Tibial nerve (tissue), 4 donors: ENCODE measurements at regions not wholly inside any gene's neighbourhood (a gene's known extent, or its start where the extent isn't known, plus 50 kb on each side); places are given as distances from the start of the nearest gene placed in this dataset.
A peak's percentile ranks its signal among the peaks of the same experiment; 100 is the strongest.
"Not testable (repeated sequence)": the region's sequence is repeated elsewhere in the genome, so short reads cannot be mapped to it uniquely, and the experiment has no call there.

Experiments
- DNase-seq, 2 donors: peaks; one replicate each; pipeline ENCODE4 v3.0.0-alpha.2; 2019; ENCODE audit warnings: low spot score in 2 of 2
- H3K27ac ChIP-seq, 4 donors: fragments of 200-600 bp; sonication (generic) in 3 of 4; one replicate each; pipeline ENCODE4 v1.5.1; 2017 to 2019; ENCODE audit warnings: mild to moderate bottlenecking in 1 of 4
- H3K27me3 ChIP-seq, 2 donors: fragments of 200-600 bp; sonication (generic) in 1 of 2; one replicate each; pipeline versions ENCODE4 v1.5.1 to v1.6.0; 2017 to 2019
- H3K36me3 ChIP-seq, 3 donors: fragments of 200-600 bp; sonication (generic); one replicate each; pipeline ENCODE4 v1.5.1; 2018 to 2019
- H3K4me1 ChIP-seq, 4 donors: fragments of 200-600 bp; sonication (generic) in 3 of 4; one replicate each; pipeline ENCODE4 v1.5.1; 2017 to 2019
- H3K4me3 ChIP-seq, 4 donors: fragments of 200-600 bp; sonication (generic) in 3 of 4; one replicate each; pipeline ENCODE4 v1.5.1; 2017 to 2019; ENCODE audit warnings: mild to moderate bottlenecking in 1 of 4, moderate library complexity in 1 of 4
- H3K9me3 ChIP-seq, 4 donors: fragments of 200-600 bp; sonication (generic) in 3 of 4; one replicate each; pipeline ENCODE4 v1.5.1; 2017 to 2019
- EP300 ChIP-seq, 2 donors: sonication (generic); formaldehyde crosslinking; IDR thresholded peaks; one replicate each; pipeline ENCODE4 v1.6.1; 2017; ENCODE audit warnings: antibody characterized with exemption in 2 of 2, mild to moderate bottlenecking in 1 of 2
- POLR2A ChIP-seq, 2 donors: fragments of 450-650 bp; IDR thresholded peaks; one replicate each; pipeline ENCODE4 v1.6.1; 2017; ENCODE audit warnings: antibody characterized with exemption in 2 of 2, mild to moderate bottlenecking in 2 of 2, moderate library complexity in 2 of 2
- WGBS, 2 donors: methylation state at CpG; one replicate each; pipeline ENCODE4 v1.1.5; 2018; 5-methylcytosine and 5-hydroxymethylcytosine counted together
- TF ChIP-seq, protein P1 (sequence below), 5 experiments: fragments of 200-600 bp in 3 of 5; fragments of 450-650 bp in 2 of 5; sonication (generic) in 3 of 5; IDR thresholded peaks; one replicate each; pipeline ENCODE4 v1.5.1; 2016 to 2019; ENCODE audit warnings: antibody characterized with exemption in 5 of 5, mild to moderate bottlenecking in 3 of 5, moderate library complexity in 2 of 5

DNA sequence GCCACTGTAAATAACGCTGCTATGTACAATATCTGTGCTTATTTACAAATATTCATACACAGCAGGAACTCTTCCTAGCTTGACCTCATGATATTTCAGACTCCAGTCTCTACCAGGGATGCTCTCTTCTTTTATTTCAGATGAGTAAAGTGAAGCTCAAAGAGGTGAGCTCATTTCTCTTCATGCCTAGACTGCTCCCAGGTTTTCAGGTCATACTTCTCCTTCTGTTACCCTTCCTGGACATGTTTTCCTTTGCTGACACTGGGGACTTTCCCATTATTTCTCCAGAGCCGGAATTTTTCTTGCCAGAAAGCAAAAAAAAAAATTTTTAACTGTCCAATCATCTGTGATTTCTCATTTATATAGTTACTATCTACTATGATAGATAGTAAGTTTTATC lies 147.2 kb upstream of the DST start:
- Histone ChIP-seq H3K4me3 (no peak overlapping the region), H3K27me3 (no peaks in the 10 kb centered on the region), H3K4me1 (peaks cover 0 to 53% (median 19%) of the 10 kb centered on the region in 4 donors), H3K27ac (no peak overlapping the region), H3K9me3 (no peaks in the 10 kb centered on the region), H3K36me3 (peaks cover 0 to 3% (median 0%) of the 10 kb centered on the region in 3 donors)
- 35 to 52% methylated on average over 2 of the region's 2 CpGs for WGBS, 2 donors
- TF ChIP-seq POLR2A (IDR thresholded peaks at IDR 0.05) = no peak
- TF ChIP-seq, protein P1, sequence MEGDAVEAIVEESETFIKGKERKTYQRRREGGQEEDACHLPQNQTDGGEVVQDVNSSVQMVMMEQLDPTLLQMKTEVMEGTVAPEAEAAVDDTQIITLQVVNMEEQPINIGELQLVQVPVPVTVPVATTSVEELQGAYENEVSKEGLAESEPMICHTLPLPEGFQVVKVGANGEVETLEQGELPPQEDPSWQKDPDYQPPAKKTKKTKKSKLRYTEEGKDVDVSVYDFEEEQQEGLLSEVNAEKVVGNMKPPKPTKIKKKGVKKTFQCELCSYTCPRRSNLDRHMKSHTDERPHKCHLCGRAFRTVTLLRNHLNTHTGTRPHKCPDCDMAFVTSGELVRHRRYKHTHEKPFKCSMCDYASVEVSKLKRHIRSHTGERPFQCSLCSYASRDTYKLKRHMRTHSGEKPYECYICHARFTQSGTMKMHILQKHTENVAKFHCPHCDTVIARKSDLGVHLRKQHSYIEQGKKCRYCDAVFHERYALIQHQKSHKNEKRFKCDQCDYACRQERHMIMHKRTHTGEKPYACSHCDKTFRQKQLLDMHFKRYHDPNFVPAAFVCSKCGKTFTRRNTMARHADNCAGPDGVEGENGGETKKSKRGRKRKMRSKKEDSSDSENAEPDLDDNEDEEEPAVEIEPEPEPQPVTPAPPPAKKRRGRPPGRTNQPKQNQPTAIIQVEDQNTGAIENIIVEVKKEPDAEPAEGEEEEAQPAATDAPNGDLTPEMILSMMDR (IDR thresholded peaks at IDR 0.05) = no peak
- no peak for TF ChIP-seq EP300 (IDR thresholded peaks at IDR 0.05)
- no peak for DNase-seq

DNA sequence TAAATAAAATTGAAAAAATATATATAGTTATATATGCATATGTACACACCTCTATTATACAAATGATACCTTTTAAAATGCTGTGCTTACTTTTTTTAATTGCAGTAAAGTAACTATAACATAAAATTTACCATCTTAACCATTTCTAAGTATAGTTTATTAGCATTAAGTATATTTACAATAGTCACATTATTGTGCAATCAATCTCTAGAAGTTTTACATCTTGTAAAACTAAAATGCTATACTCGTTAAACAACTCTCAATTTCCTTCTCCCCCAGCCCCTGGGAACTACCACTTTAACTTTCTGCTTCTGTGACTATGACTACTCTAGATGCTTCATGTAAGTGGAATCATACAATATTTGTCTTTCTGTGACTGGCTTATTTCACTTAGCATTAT lies 146.7 kb upstream of the DST start:
- H3K36me3 ChIP-seq = peaks cover 0 to 3% (median 0%) of the 10 kb centered on the region in 3 donors
- WGBS, 2 donors = 65 to 71% methylated on average over 1 of the region's 1 CpG

DNA sequence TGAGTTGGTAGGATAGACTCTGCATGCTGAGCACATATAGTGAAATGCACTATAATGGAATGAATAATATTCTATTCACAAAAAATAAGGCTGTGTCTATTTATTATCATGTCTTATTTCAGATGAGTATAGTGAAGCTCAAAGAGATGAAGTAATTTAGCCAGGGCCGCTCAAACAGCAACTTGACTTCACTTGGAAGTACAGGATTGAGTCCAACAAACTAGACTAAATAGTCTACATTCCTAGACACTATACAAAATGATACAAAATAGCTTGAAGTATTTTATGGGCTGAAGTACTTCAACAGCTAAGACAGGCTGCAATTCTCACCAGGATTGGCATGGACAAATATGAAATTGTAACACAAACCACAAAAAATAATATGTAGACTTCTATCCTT lies 144.5 kb upstream of the DST start:
- H3K27me3 ChIP-seq = no peaks in the 10 kb centered on the region
- H3K36me3 ChIP-seq = peaks cover 0 to 3% (median 0%) of the 10 kb centered on the region in 3 donors
- H3K9me3 ChIP-seq = no peaks in the 10 kb centered on the region
- no peak overlapping the region for H3K4me3 ChIP-seq
- WGBS, 2 donors = 69 to 82% methylated on average over 1 of the region's 1 CpG
- no peak overlapping the region for H3K27ac ChIP-seq
- H3K4me1 ChIP-seq = peaks cover 0 to 31% (median 11%) of the 10 kb centered on the region in 4 donors
- TF ChIP-seq POLR2A (IDR thresholded peaks at IDR 0.05) (no peak), EP300 (IDR thresholded peaks at IDR 0.05) (no peak)
- TF ChIP-seq, protein P1 (IDR thresholded peaks at IDR 0.05) = no peak
- DNase-seq = no peak

More for the DNA sequence above, 146.7 kb upstream of the DST start:
- Histone ChIP-seq H3K27ac (no peak overlapping the region), H3K4me1 (peaks cover 0 to 48% (median 14%) of the 10 kb centered on the region in 4 donors), H3K27me3 (no peaks in the 10 kb centered on the region), H3K9me3 (no peaks in the 10 kb centered on the region), H3K4me3 (no peak overlapping the region)
- TF ChIP-seq EP300 (IDR thresholded peaks at IDR 0.05) = no peak
- no peak for TF ChIP-seq POLR2A (IDR thresholded peaks at IDR 0.05)
- TF ChIP-seq, protein P1 (IDR thresholded peaks at IDR 0.05) = no peak
- DNase-seq = no peak

DNA sequence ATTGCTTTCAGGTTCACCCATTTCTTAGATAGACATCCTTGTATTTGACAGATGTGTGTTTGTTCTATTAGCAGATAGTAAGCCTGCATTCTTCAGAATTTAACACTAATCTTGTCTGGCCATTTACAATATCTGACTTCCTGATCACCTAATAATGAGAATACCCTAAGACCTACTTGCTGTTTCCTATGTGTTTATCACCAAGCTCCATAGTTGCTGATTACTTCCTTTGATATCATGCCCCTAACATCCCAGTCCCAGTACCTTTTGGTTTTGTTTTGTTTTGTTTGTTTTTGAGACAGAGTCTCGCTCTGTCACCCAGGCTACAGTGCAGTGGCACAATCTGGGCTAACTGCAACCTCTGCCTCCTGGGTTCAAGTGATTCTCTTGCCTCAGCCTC lies 143.6 kb upstream of the DST start:
- no peaks in the 10 kb centered on the region for H3K9me3 ChIP-seq
- 94 to 96% methylated on average over 1 of the region's 1 CpG for WGBS, 2 donors
- no peaks in the 10 kb centered on the region for H3K27me3 ChIP-seq
- peaks cover 0 to 3% (median 0%) of the 10 kb centered on the region in 3 donors for H3K36me3 ChIP-seq
- DNase-seq = no peak
- peak overlapping the region in 1 of 4 donors; percentile 1 for H3K27ac ChIP-seq
- TF ChIP-seq, protein P1 (IDR thresholded peaks at IDR 0.05) = no peak
- TF ChIP-seq EP300 (IDR thresholded peaks at IDR 0.05) (no peak), POLR2A (IDR thresholded peaks at IDR 0.05) (no peak)
- H3K4me3 ChIP-seq = no peak overlapping the region
- peaks cover 0 to 21% (median 8%) of the 10 kb centered on the region in 4 donors for H3K4me1 ChIP-seq

DNA sequence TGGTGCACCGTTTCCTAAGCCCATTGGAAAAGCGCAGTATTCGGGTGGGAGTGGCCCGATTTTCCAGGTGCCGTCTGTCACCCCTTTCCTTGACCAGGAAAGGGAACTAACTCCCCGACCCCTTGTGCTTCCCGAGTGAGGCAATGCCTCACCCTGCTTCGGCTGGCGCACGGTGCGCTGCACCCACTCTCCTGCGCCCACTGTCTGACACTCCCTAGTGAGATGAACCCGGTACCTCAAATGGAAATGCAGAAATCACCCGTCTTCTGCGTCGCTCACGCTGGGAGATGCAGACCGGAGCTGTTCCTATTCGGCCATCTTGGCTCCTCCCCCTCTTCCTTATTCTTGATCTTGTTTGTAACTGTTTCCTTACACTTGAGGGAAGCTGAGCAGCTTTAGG lies 142.8 kb upstream of the DST start:
- not testable (repeated sequence) for H3K4me3 ChIP-seq, H3K36me3 ChIP-seq, H3K9me3 ChIP-seq, H3K27me3 ChIP-seq, DNase-seq, H3K27ac ChIP-seq
- 90 to 95% methylated on average over 19 of the region's 19 CpGs for WGBS, 2 donors
- H3K4me1 ChIP-seq = peaks cover 0 to 16% (median 6%) of the 10 kb centered on the region in 4 donors

DNA sequence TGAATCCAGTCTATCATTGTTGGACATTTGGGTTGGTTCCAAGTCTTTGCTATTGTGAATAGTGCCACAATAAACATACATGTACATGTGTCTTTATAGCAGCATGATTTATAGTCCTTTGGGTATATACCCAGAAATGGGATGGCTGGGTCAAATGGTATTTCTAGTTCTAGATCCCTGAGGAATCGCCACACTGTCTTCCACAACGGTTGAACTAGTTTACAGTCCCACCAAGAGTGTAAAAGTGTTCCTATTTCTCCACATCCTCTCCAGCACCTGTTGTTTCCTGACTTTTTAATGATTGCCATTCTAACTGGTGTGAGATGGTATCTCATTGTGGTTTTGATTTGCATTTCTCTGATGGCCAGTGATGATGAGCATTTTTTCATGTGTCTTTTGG lies 137.4 kb upstream of the DST start:
- not testable (repeated sequence) for H3K9me3 ChIP-seq, H3K36me3 ChIP-seq, H3K4me3 ChIP-seq, DNase-seq, H3K27ac ChIP-seq, H3K27me3 ChIP-seq
- H3K4me1 ChIP-seq = peaks cover 0 to 19% (median 0%) of the 10 kb centered on the region in 4 donors
- 96 to 100% methylated on average over 2 of the region's 2 CpGs for WGBS, 2 donors

DNA sequence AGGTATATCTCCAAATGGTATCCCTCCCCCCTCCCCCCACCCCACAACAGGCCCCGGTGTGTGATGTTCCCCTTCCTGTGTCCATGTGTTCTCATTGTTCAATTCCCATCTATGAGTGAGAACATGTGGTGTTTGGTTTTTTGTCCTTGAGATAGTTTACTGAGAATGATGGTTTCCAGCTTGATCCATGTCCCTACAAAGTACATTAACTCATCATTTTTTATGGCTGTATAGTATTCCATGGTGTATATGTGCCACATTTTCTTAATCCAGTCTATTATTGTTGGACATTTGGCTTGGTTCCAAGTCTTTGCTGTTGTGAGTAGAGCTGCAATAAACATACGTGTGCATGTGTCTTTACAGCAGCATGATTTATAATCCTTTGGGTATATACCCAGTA lies 135.8 kb upstream of the DST start:
- H3K27ac ChIP-seq, H3K4me3 ChIP-seq, H3K36me3 ChIP-seq, DNase-seq, H3K9me3 ChIP-seq, H3K27me3 ChIP-seq: not testable (repeated sequence)
- 89 to 90% methylated on average over 2 of the region's 2 CpGs for WGBS, 2 donors
- H3K4me1 ChIP-seq = peaks cover 0 to 19% (median 0%) of the 10 kb centered on the region in 4 donors
